Right cardiac atrium (tissue), 5 donors: ENCODE measurements at regions not wholly inside any gene's neighbourhood (a gene's known extent, or its start where the extent isn't known, plus 50 kb on each side); places are given as distances from the start of the nearest gene placed in this dataset.

Experiments used
- ATAC-seq, 2 donors: fragments of 200-7000 bp; cut with Tn5 transposase; one replicate each; pipeline versions ENCODE4 v1.8.0 to v1.9.1; 2020; ENCODE audit warnings: moderate library complexity in 2 of 2, mild to moderate bottlenecking in 1 of 2
- DNase-seq, 3 donors: peaks; one replicate each; pipeline ENCODE4 v3.0.0-alpha.2; 2020
- H3K27ac ChIP-seq: one replicate; pipeline ENCODE4 v1.5.1; 2013; ENCODE audit warnings: mild to moderate bottlenecking, low read length, control low read depth, moderate library complexity
- H3K27me3 ChIP-seq: one replicate; pipeline ENCODE4 v1.6.1; 2013; ENCODE audit not compliant: control insufficient read depth, insufficient read depth
- H3K4me1 ChIP-seq: one replicate; pipeline ENCODE4 v1.6.1; 2013; ENCODE audit warnings: low read length; ENCODE audit not compliant: control insufficient read depth, insufficient read depth
- H3K4me3 ChIP-seq: one replicate; pipeline ENCODE4 v1.5.1; 2013; ENCODE audit warnings: low read length, control low read depth
- H3K9me3 ChIP-seq: one replicate; pipeline ENCODE4 v1.6.1; 2013; ENCODE audit warnings: low read length; ENCODE audit not compliant: control insufficient read depth
- WGBS: extraction: QIAGEN DNeasy Blood & Tissue Kit; methylation state at CpG from one replicate; pipeline ENCODE4 v1.1.7; 2013; 5-methylcytosine and 5-hydroxymethylcytosine counted together
- intact Hi-C, 4 donors: fragments of 100-400 bp; cut with DNase I; formaldehyde crosslinking; loops; one replicate each; pipeline versions ENCODE4 v1.11.0 to v1.14.0; 2022 to 2023
- donor health status: healthy with polysubstance abuse.
- donor health status: DM: no; HTN: yes; CAD: no.
- donor health status: DM: no; HTN: no; CAD: no.
- donor health status: DM: no; HTN: yes; CAD: no; lungs with severe emphysema.
- donor health status: DM: yes; HTN: yes; CAD: no.

GRCh38 chr2:7672027-7672684 is 754.9 kb downstream of the RNF144A start:
- Histone ChIP-seq H3K9me3 (no peaks in the 10 kb centered on the region), H3K4me3 (no peak overlapping the region), H3K27me3 (no peaks in the 10 kb centered on the region), H3K4me1 (peaks cover 4% of the 10 kb centered on the region), H3K27ac (no peak overlapping the region)
- DNase-seq (peak in 2 of 3 donors; percentile 63 to 67), ATAC-seq (no peak)
- intact Hi-C loops: no loop called here
- 88% methylated on average over 8 of the region's 8 CpGs for WGBS

GRCh38 chr2:7672685-7673071 is 755.5 kb downstream of the RNF144A start:
- ATAC-seq (no peak), DNase-seq (no peak)
- intact Hi-C loops: no loop called here
- H3K27ac ChIP-seq: no peak overlapping the region
- H3K9me3 ChIP-seq: no peaks in the 10 kb centered on the region
- peaks cover 4% of the 10 kb centered on the region for H3K4me1 ChIP-seq
- no peak overlapping the region for H3K4me3 ChIP-seq
- no peaks in the 10 kb centered on the region for H3K27me3 ChIP-seq
- WGBS: 95% methylated on average over 5 of the region's 5 CpGs

GRCh38 chr2:7673101-7673500 is 755.9 kb downstream of the RNF144A start:
- Histone ChIP-seq H3K4me3 (no peak overlapping the region), H3K4me1 (peaks cover 4% of the 10 kb centered on the region), H3K27ac (no peak overlapping the region), H3K27me3 (no peaks in the 10 kb centered on the region), H3K9me3 (no peaks in the 10 kb centered on the region)
- ATAC-seq (no peak), DNase-seq (no peak)
- 73% methylated on average over 5 of the region's 5 CpGs for WGBS
- intact Hi-C loops: no loop called here

GRCh38 chr2:7673853-7674252 is 756.6 kb downstream of the RNF144A start:
- 89% methylated on average over 2 of the region's 2 CpGs for WGBS
- intact Hi-C loops: no loop called here
- H3K27ac ChIP-seq: no peak overlapping the region

GRCh38 chr2:7674606-7675005 is 757.4 kb downstream of the RNF144A start:
- WGBS: 84% methylated on average over 2 of the region's 2 CpGs
- intact Hi-C loops: no loop called here
- Histone ChIP-seq H3K9me3 (no peaks in the 10 kb centered on the region), H3K27ac (no peak overlapping the region), H3K27me3 (no peaks in the 10 kb centered on the region), H3K4me3 (no peak overlapping the region), H3K4me1 (peaks cover 4% of the 10 kb centered on the region)
- ATAC-seq (no peak), DNase-seq (no peak)

More at GRCh38 chr2:7673853-7674252, 756.6 kb downstream of the RNF144A start:
- ATAC-seq (no peak), DNase-seq (no peak)
- Histone ChIP-seq H3K4me3 (no peak overlapping the region), H3K4me1 (peaks cover 4% of the 10 kb centered on the region), H3K9me3 (no peaks in the 10 kb centered on the region), H3K27me3 (no peaks in the 10 kb centered on the region)

GRCh38 chr2:7676714-7677113 is 759.5 kb downstream of the RNF144A start:
- ATAC-seq: no peak
- intact Hi-C loops: no loop called here
- H3K4me3 ChIP-seq: no peak overlapping the region

GRCh38 chr2:7681881-7682461 is 764.8 kb downstream of the RNF144A start:
- Histone ChIP-seq H3K27me3 (no peaks in the 10 kb centered on the region), H3K9me3 (no peaks in the 10 kb centered on the region), H3K4me1 (no peaks in the 10 kb centered on the region), H3K4me3 (no peak overlapping the region), H3K27ac (no peak overlapping the region)
- ATAC-seq (no peak), DNase-seq (no peak)
- WGBS: 76% methylated on average over 3 of the region's 3 CpGs
- intact Hi-C loops: no loop called here

More at GRCh38 chr2:7676714-7677113, 759.5 kb downstream of the RNF144A start:
- H3K4me1 ChIP-seq: no peaks in the 10 kb centered on the region
- DNase-seq: no peak
- WGBS: 87% methylated on average over 3 of the region's 3 CpGs
- H3K9me3 ChIP-seq: no peaks in the 10 kb centered on the region
- no peak overlapping the region for H3K27ac ChIP-seq
- no peaks in the 10 kb centered on the region for H3K27me3 ChIP-seq

GRCh38 chr2:7683196-7683595 is 766.0 kb downstream of the RNF144A start:
- Histone ChIP-seq H3K27me3 (no peaks in the 10 kb centered on the region), H3K4me1 (no peaks in the 10 kb centered on the region), H3K27ac (no peak overlapping the region), H3K9me3 (no peaks in the 10 kb centered on the region), H3K4me3 (no peak overlapping the region)
- no peak for DNase-seq
- ATAC-seq: no peak
- intact Hi-C loops: no loop called here
- WGBS: 65% methylated on average over 8 of the region's 8 CpGs

GRCh38 chr2:7683708-7684107 is 766.5 kb downstream of the RNF144A start:
- intact Hi-C loops: no loop called here
- ATAC-seq: no peak

GRCh38 chr2:7685342-7686015 is 768.3 kb downstream of the RNF144A start:
- Histone ChIP-seq H3K27ac (no peak overlapping the region), H3K4me3 (no peak overlapping the region), H3K4me1 (no peaks in the 10 kb centered on the region), H3K27me3 (no peaks in the 10 kb centered on the region), H3K9me3 (no peaks in the 10 kb centered on the region)
- intact Hi-C loops: no loop called here
- DNase-seq: no peak
- WGBS: 74% methylated on average over 5 of the region's 5 CpGs
- ATAC-seq: no peak

More at GRCh38 chr2:7683708-7684107, 766.5 kb downstream of the RNF144A start:
- WGBS: 92% methylated on average over 6 of the region's 6 CpGs
- DNase-seq: no peak
- Histone ChIP-seq H3K4me1 (no peaks in the 10 kb centered on the region), H3K9me3 (no peaks in the 10 kb centered on the region), H3K27me3 (no peaks in the 10 kb centered on the region), H3K27ac (no peak overlapping the region), H3K4me3 (no peak overlapping the region)

GRCh38 chr2:7686016-7686385 is 768.8 kb downstream of the RNF144A start:
- Histone ChIP-seq H3K4me3 (no peak overlapping the region), H3K4me1 (no peaks in the 10 kb centered on the region), H3K9me3 (no peaks in the 10 kb centered on the region), H3K27me3 (no peaks in the 10 kb centered on the region), H3K27ac (no peak overlapping the region)
- 94% methylated on average over 3 of the region's 3 CpGs for WGBS
- intact Hi-C loops: no loop called here
- DNase-seq (no peak), ATAC-seq (no peak)
